WTC11 (cell line): ENCODE measurements at regions not wholly inside any gene's neighbourhood (a gene's known extent, or its start where the extent isn't known, plus 50 kb on each side); places are given as distances from the start of the nearest gene placed in this dataset.

Experiments used
- ATAC-seq: fragments of 200-7000 bp; cut with Tn5 transposase; 2 replicates; pipeline ENCODE4 v1.10.0; 2021; ENCODE audit warnings: mild to moderate bottlenecking, moderate library complexity
- CTCF ChIA-PET: fragments of 300-600 bp; sonication (Branson Sonifier 250); formaldehyde crosslinking; loops from one replicate; lab custom pipeline; 2021; ENCODE audit warnings: antibody characterized with exemption; lab: Charles Lee
- POLR2A ChIA-PET: fragments of 350-600 bp; sonication (Branson Sonifier 250); formaldehyde crosslinking; loops from one replicate; lab custom pipeline; 2021; ENCODE audit warnings: antibody characterized with exemption; lab: Charles Lee
- DNase-seq: peaks from one replicate; pipeline ENCODE4 v3.0.0; 2021; ENCODE audit warnings: low spot score
- H3K27ac Mint-ChIP-seq: 2 replicates; pipeline ENCODE4 v1.8.0; 2021; ENCODE audit warnings: mixed read lengths
- H3K27me3 Mint-ChIP-seq: 2 replicates; pipeline ENCODE4 v1.8.0; 2021; ENCODE audit warnings: low read depth, mild to moderate bottlenecking, moderate library complexity, mixed read lengths
- H3K36me3 Mint-ChIP-seq: 2 replicates; pipeline ENCODE4 v1.8.0; 2021; ENCODE audit warnings: mixed read lengths
- H3K4me1 Mint-ChIP-seq: 2 replicates; pipeline ENCODE4 v1.8.0; 2022; ENCODE audit warnings: mixed read lengths
- H3K4me3 Mint-ChIP-seq: 2 replicates; pipeline ENCODE4 v1.8.0; 2021; ENCODE audit warnings: mild to moderate bottlenecking, moderate library complexity, mixed read lengths
- H3K9me3 Mint-ChIP-seq: 2 replicates; pipeline ENCODE4 v1.8.0; 2021; ENCODE audit warnings: mixed read lengths
- AR ChIP-seq: fragments of 250-450 bp; sonication (Bioruptor Pico); IDR thresholded peaks from 2 replicates; pipeline ENCODE4 v1.9.0; 2021; ENCODE audit warnings: mild to moderate bottlenecking
- ATF1 ChIP-seq: sonication (generic); formaldehyde crosslinking; IDR thresholded peaks from 2 replicates; pipeline ENCODE4 v1.8.1; 2023; ENCODE audit warnings: mild to moderate bottlenecking, moderate library complexity, missing genetic modification reagents
- ATF6 ChIP-seq: sonication (generic); formaldehyde crosslinking; IDR thresholded peaks from 2 replicates; pipeline ENCODE4 v1.8.1; 2023; ENCODE audit warnings: mild to moderate bottlenecking, missing genetic modification reagents
- CBFB ChIP-seq: sonication (generic); formaldehyde crosslinking; IDR thresholded peaks from 2 replicates; pipeline ENCODE4 v1.8.1; 2022; ENCODE audit warnings: mild to moderate bottlenecking, low read depth, missing genetic modification reagents
- CREB1 ChIP-seq: sonication (generic); formaldehyde crosslinking; IDR thresholded peaks from 2 replicates; pipeline ENCODE4 v1.8.0; 2023; ENCODE audit warnings: mild to moderate bottlenecking, missing genetic modification reagents
- E2F1 ChIP-seq: sonication (generic); formaldehyde crosslinking; IDR thresholded peaks from 2 replicates; pipeline ENCODE4 v1.8.0; 2022; ENCODE audit warnings: mild to moderate bottlenecking, missing genetic modification reagents
- EMX1 ChIP-seq: fragments of 250-450 bp; sonication (Bioruptor Pico); IDR thresholded peaks from 2 replicates; pipeline ENCODE4 v1.8.0; 2021; ENCODE audit warnings: mild to moderate bottlenecking
- ERG ChIP-seq: fragments of 250-450 bp; sonication (Bioruptor Pico); IDR thresholded peaks from 2 replicates; pipeline ENCODE4 v1.8.0; 2021; ENCODE audit warnings: mild to moderate bottlenecking
- FOXJ3 ChIP-seq: sonication (generic); formaldehyde crosslinking; IDR thresholded peaks from 2 replicates; pipeline ENCODE4 v1.9.0; 2021; ENCODE audit warnings: missing genetic modification reagents, mild to moderate bottlenecking, borderline replicate concordance
- GABPB1 ChIP-seq: sonication (generic); formaldehyde crosslinking; IDR thresholded peaks from 2 replicates; pipeline ENCODE4 v1.8.1; 2023; ENCODE audit warnings: mild to moderate bottlenecking, missing genetic modification reagents
- GRHL2 ChIP-seq: fragments of 250-450 bp; sonication (Bioruptor Pico); IDR thresholded peaks from 2 replicates; pipeline ENCODE4 v1.8.0; 2022; ENCODE audit warnings: mild to moderate bottlenecking, moderate library complexity; ENCODE audit not compliant: insufficient replicate concordance, severe bottlenecking
- KAT7 ChIP-seq: sonication (generic); formaldehyde crosslinking; IDR thresholded peaks from 2 replicates; pipeline ENCODE4 v1.8.1; 2023; ENCODE audit warnings: missing genetic modification reagents, mild to moderate bottlenecking, borderline replicate concordance
- MXD4 ChIP-seq: fragments of 250-450 bp; sonication (Bioruptor Pico); IDR thresholded peaks from 2 replicates; pipeline ENCODE4 v1.8.0; 2021; ENCODE audit warnings: mild to moderate bottlenecking, moderate library complexity, borderline replicate concordance
- NFYB ChIP-seq: sonication (generic); formaldehyde crosslinking; conservative IDR thresholded peaks from 2 replicates; pipeline ENCODE4 v1.8.0; 2022; ENCODE audit warnings: low read depth, missing genetic modification reagents
- NR1H2 ChIP-seq: sonication (generic); formaldehyde crosslinking; IDR thresholded peaks from 2 replicates; pipeline ENCODE4 v1.9.0; 2021; ENCODE audit warnings: mild to moderate bottlenecking, moderate library complexity, missing genetic modification reagents
- PRRX2 ChIP-seq: fragments of 250-450 bp; sonication (Bioruptor Pico); IDR thresholded peaks from 2 replicates; pipeline ENCODE4 v1.8.0; 2021; ENCODE audit warnings: mild to moderate bottlenecking
- SMAD3 ChIP-seq: sonication (generic); formaldehyde crosslinking; IDR thresholded peaks from 2 replicates; pipeline ENCODE4 v1.8.0; 2022; ENCODE audit warnings: missing genetic modification reagents, mild to moderate bottlenecking, borderline replicate concordance
- TEAD1 ChIP-seq: sonication (generic); formaldehyde crosslinking; IDR thresholded peaks from 2 replicates; pipeline ENCODE4 v1.8.0; 2022; ENCODE audit warnings: mild to moderate bottlenecking, missing genetic modification reagents
- ZMAT4 ChIP-seq: fragments of 250-450 bp; sonication (Bioruptor Pico); IDR thresholded peaks from 2 replicates; pipeline ENCODE4 v1.9.0; 2021; ENCODE audit warnings: mild to moderate bottlenecking
- ZNF396 ChIP-seq: fragments of 250-450 bp; sonication (Bioruptor Pico); IDR thresholded peaks from 2 replicates; pipeline ENCODE4 v1.8.0; 2021; ENCODE audit warnings: mild to moderate bottlenecking, moderate library complexity, borderline replicate concordance
- ZNF425 ChIP-seq: fragments of 250-450 bp; sonication (Bioruptor Pico); conservative IDR thresholded peaks from 2 replicates; pipeline ENCODE4 v1.9.0; 2021; ENCODE audit warnings: mild to moderate bottlenecking
- ZNF671 ChIP-seq: fragments of 250-450 bp; sonication (Bioruptor Pico); IDR thresholded peaks from 2 replicates; pipeline ENCODE4 v1.8.0; 2021; ENCODE audit warnings: mild to moderate bottlenecking

- ATAC-seq (no peak), DNase-seq (no peak)
- Mint-ChIP-seq H3K27me3 (no peaks in the 10 kb centered on the region; the same call in 1 of the 2 replicates), H3K36me3 (no peaks in the 10 kb centered on the region), H3K4me1 (0 out of 2 replicates have a peak, but pooled peaks cover 3% of the 10 kb centered on the region), H3K27ac (no peak overlapping the region), H3K4me3 (no peak overlapping the region), H3K9me3 (peaks cover 18% of the 10 kb centered on the region)
- ChIA-PET CTCF (no interaction called here), POLR2A (no interaction called here)
- TF ChIP-seq PRRX2 (CRISPR knock-in tag) (no peak), GRHL2 (CRISPR knock-in tag) (no peak), E2F1 (no peak), CBFB (CRISPR knock-in tag) (no peak), ZNF671 (CRISPR knock-in tag) (no peak), GABPB1 (CRISPR knock-in tag) (no peak), MXD4 (CRISPR knock-in tag) (no peak), ERG (CRISPR knock-in tag) (no peak), ZMAT4 (CRISPR knock-in tag) (no peak)
These were observed 385.3 kb upstream of the SMIM21 start for GRCh38 chr18:75812761-75813160.

- POLR2A ChIA-PET: no interaction called here
- TF ChIP-seq PRRX2 (CRISPR knock-in tag) (no peak), EMX1 (no peak), ZNF396 (CRISPR knock-in tag) (no peak), FOXJ3 (CRISPR knock-in tag) (no peak), CREB1 (CRISPR knock-in tag) (no peak), NFYB (no peak), TEAD1 (CRISPR knock-in tag) (no peak), NR1H2 (no peak), ATF6 (CRISPR knock-in tag) (no peak), ERG (CRISPR knock-in tag) (no peak), ZMAT4 (CRISPR knock-in tag) (no peak), ZNF425 (CRISPR knock-in tag) (no peak), SMAD3 (CRISPR knock-in tag) (no peak), KAT7 (CRISPR knock-in tag) (no peak), AR (CRISPR knock-in tag) (no peak), ATF1 (CRISPR knock-in tag) (no peak)
These were observed 383.6 kb upstream of the SMIM21 start for GRCh38 chr18:75810961-75811551.

More at GRCh38 chr18:75810961-75811551, 383.6 kb upstream of the SMIM21 start:
- 0 out of 2 replicates have a peak, but pooled peaks cover 3% of the 10 kb centered on the region for H3K4me1 Mint-ChIP-seq
- no peak for DNase-seq
- CTCF ChIA-PET: no interaction called here
- H3K27me3 Mint-ChIP-seq: no peaks in the 10 kb centered on the region; the same call in 1 of the 2 replicates
- H3K36me3 Mint-ChIP-seq: no peaks in the 10 kb centered on the region
- H3K27ac Mint-ChIP-seq: no peak overlapping the region
- no peak for ATAC-seq
- peaks cover 18% of the 10 kb centered on the region for H3K9me3 Mint-ChIP-seq
- no peak overlapping the region for H3K4me3 Mint-ChIP-seq
